SK-N-SH treated with all-trans-retinoic acid at 6 μM for 48 hours (cell line): ENCODE measurements at regions not wholly inside any gene's neighbourhood (a gene's known extent, or its start where the extent isn't known, plus 50 kb on each side); places are given as distances from the start of the nearest gene placed in this dataset.

Experiments
- ATAC-seq: fragments of 200-7000 bp; cut with Tn5 transposase; 3 replicates; pipeline ENCODE4 v1.9.1; 2020; ENCODE audit warnings: mild to moderate bottlenecking, moderate library complexity
- ARNTL ChIP-seq: fragments of 450-650 bp; formaldehyde crosslinking; IDR thresholded peaks from 2 replicates; pipeline ENCODE4 v1.5.0; 2020; ENCODE audit warnings: low read depth, mild to moderate bottlenecking, moderate library complexity, borderline replicate concordance
- BACH2 ChIP-seq: fragments of 250-450 bp; sonication (Bioruptor Pico); IDR thresholded peaks from 2 replicates; pipeline ENCODE4 v1.9.0; 2021; ENCODE audit warnings: mild to moderate bottlenecking, borderline replicate concordance
- CREB5 ChIP-seq: fragments of 250-450 bp; sonication (Bioruptor Pico); IDR thresholded peaks from 2 replicates; pipeline ENCODE4 v1.5.1; 2020; ENCODE audit warnings: low read depth, mild to moderate bottlenecking, moderate library complexity
- CSDC2 ChIP-seq: fragments of 250-450 bp; sonication (Bioruptor Pico); IDR thresholded peaks from 2 replicates; pipeline ENCODE4 v1.5.0; 2020; ENCODE audit warnings: mild to moderate bottlenecking, moderate library complexity
- CSRNP3 ChIP-seq: fragments of 250-450 bp; sonication (Bioruptor Pico); IDR thresholded peaks from 2 replicates; pipeline ENCODE4 v1.5.1; 2021; ENCODE audit warnings: mild to moderate bottlenecking, moderate library complexity
- ESRRG ChIP-seq: fragments of 250-450 bp; sonication (Bioruptor Pico); IDR thresholded peaks from 2 replicates; pipeline ENCODE4 v1.6.1; 2021; ENCODE audit warnings: mild to moderate bottlenecking
- GLIS3 ChIP-seq: fragments of 250-450 bp; sonication (Bioruptor Pico); IDR thresholded peaks from 2 replicates; pipeline ENCODE4 v1.5.0; 2020; ENCODE audit warnings: mild to moderate bottlenecking, moderate library complexity
- ISL1 ChIP-seq: fragments of 250-450 bp; sonication (Bioruptor Pico); IDR thresholded peaks from 2 replicates; pipeline ENCODE4 v2.1.2; 2022; ENCODE audit warnings: mild to moderate bottlenecking, moderate library complexity
- OSR1 ChIP-seq: fragments of 250-450 bp; sonication (Bioruptor Pico); IDR thresholded peaks from 2 replicates; pipeline ENCODE4 v1.8.0; 2022; ENCODE audit warnings: moderate library complexity, mild to moderate bottlenecking, inconsistent platforms
- PATZ1 ChIP-seq: fragments of 250-450 bp; sonication (Bioruptor Pico); IDR thresholded peaks from 2 replicates; pipeline ENCODE4 v1.8.0; 2020; ENCODE audit warnings: mild to moderate bottlenecking, moderate library complexity, borderline replicate concordance
- POU6F1 ChIP-seq: fragments of 250-450 bp; sonication (Bioruptor Pico); IDR thresholded peaks from 2 replicates; pipeline ENCODE4 v1.8.0; 2021; ENCODE audit warnings: low read depth, mild to moderate bottlenecking, moderate library complexity, borderline replicate concordance
- PPARA ChIP-seq: fragments of 250-450 bp; sonication (Bioruptor Pico); IDR thresholded peaks from 2 replicates; pipeline ENCODE4 v1.5.0; 2020; ENCODE audit warnings: mild to moderate bottlenecking, borderline replicate concordance
- RARB ChIP-seq: fragments of 250-450 bp; sonication (Bioruptor Pico); IDR thresholded peaks from 2 replicates; pipeline ENCODE4 v1.8.0; 2021; ENCODE audit warnings: mild to moderate bottlenecking, moderate library complexity
- SNAI2 ChIP-seq: fragments of 250-450 bp; sonication (Bioruptor Pico); IDR thresholded peaks from 2 replicates; pipeline ENCODE4 v1.5.0; 2020; ENCODE audit warnings: mild to moderate bottlenecking, moderate library complexity
- TCF4 ChIP-seq: fragments of 250-450 bp; sonication (Bioruptor Pico); IDR thresholded peaks from 2 replicates; pipeline ENCODE4 v1.8.0; 2021; ENCODE audit warnings: mild to moderate bottlenecking, moderate library complexity, borderline replicate concordance
- TOX ChIP-seq: fragments of 250-450 bp; sonication (Bioruptor Pico); IDR thresholded peaks from 2 replicates; pipeline ENCODE4 v1.8.0; 2021; ENCODE audit warnings: mild to moderate bottlenecking, moderate library complexity, borderline replicate concordance
- TSHZ2 ChIP-seq: fragments of 250-450 bp; sonication (Bioruptor Pico); IDR thresholded peaks from 2 replicates; pipeline ENCODE4 v1.5.0; 2020; ENCODE audit warnings: mild to moderate bottlenecking, moderate library complexity
- ZC3H10 ChIP-seq: fragments of 250-450 bp; sonication (Bioruptor Pico); IDR thresholded peaks from 2 replicates; pipeline ENCODE4 v1.5.1; 2021; ENCODE audit warnings: mild to moderate bottlenecking, moderate library complexity
- ZFP30 ChIP-seq: fragments of 450-650 bp; formaldehyde crosslinking; IDR thresholded peaks from 2 replicates; pipeline ENCODE4 v1.5.0; 2022; ENCODE audit warnings: mild to moderate bottlenecking, moderate library complexity
- ZNF565 ChIP-seq: fragments of 450-650 bp; formaldehyde crosslinking; conservative IDR thresholded peaks from 2 replicates; pipeline ENCODE4 v1.5.0; 2020; ENCODE audit warnings: low read depth, mild to moderate bottlenecking, moderate library complexity
- ZNF70 ChIP-seq: fragments of 450-650 bp; formaldehyde crosslinking; IDR thresholded peaks from 2 replicates; pipeline ENCODE4 v1.5.0; 2020; ENCODE audit warnings: mild to moderate bottlenecking, moderate library complexity
- ZNF8 ChIP-seq: fragments of 450-650 bp; formaldehyde crosslinking; IDR thresholded peaks from 2 replicates; pipeline ENCODE4 v1.5.0; 2020; ENCODE audit warnings: mild to moderate bottlenecking, moderate library complexity

GRCh38 chr16:79500866-79501265 lies 99.7 kb downstream of the MAF start:
- no peak for ATAC-seq
- TF ChIP-seq CSRNP3 (CRISPR knock-in tag) (no peak), CREB5 (CRISPR knock-in tag) (no peak), TOX (CRISPR knock-in tag) (no peak), ESRRG (CRISPR knock-in tag) (no peak), CSDC2 (CRISPR knock-in tag) (no peak), OSR1 (CRISPR knock-in tag) (no peak), ZC3H10 (CRISPR knock-in tag) (no peak), SNAI2 (CRISPR knock-in tag) (no peak), ARNTL (CRISPR knock-in tag) (no peak), ISL1 (CRISPR knock-in tag) (no peak), TCF4 (no peak), RARB (CRISPR knock-in tag) (no peak), PATZ1 (CRISPR knock-in tag) (no peak), POU6F1 (CRISPR knock-in tag) (no peak), ZNF8 (no peak), GLIS3 (no peak), PPARA (CRISPR knock-in tag) (no peak)

GRCh38 chr16:79500286-79500685 lies 100.3 kb downstream of the MAF start:
- TF ChIP-seq CSRNP3 (CRISPR knock-in tag) (no peak), ZC3H10 (CRISPR knock-in tag) (no peak), SNAI2 (CRISPR knock-in tag) (no peak), POU6F1 (CRISPR knock-in tag) (no peak), ZNF565 (CRISPR knock-in tag) (no peak), OSR1 (CRISPR knock-in tag) (no peak), ZNF70 (CRISPR knock-in tag) (no peak), TSHZ2 (CRISPR knock-in tag) (no peak), TOX (CRISPR knock-in tag) (no peak), GLIS3 (no peak), RARB (CRISPR knock-in tag) (no peak), CSDC2 (CRISPR knock-in tag) (no peak), PATZ1 (CRISPR knock-in tag) (no peak), PPARA (CRISPR knock-in tag) (no peak), ZFP30 (CRISPR knock-in tag) (no peak), ESRRG (CRISPR knock-in tag) (no peak), ARNTL (CRISPR knock-in tag) (no peak), BACH2 (CRISPR knock-in tag) (no peak)

More at GRCh38 chr16:79500286-79500685, 100.3 kb downstream of the MAF start:
- no peak for ATAC-seq
